H1 (cell line): ENCODE measurements at regions not wholly inside any gene's neighbourhood (a gene's known extent, or its start where the extent isn't known, plus 50 kb on each side); places are given as distances from the start of the nearest gene placed in this dataset.

ENCODE experiments used
- CTCF ChIA-PET: fragments of 300-600 bp; sonication (Branson Sonifier 250); formaldehyde crosslinking; loops from one replicate; lab custom pipeline; 2021; ENCODE audit not compliant: partially characterized antibody; lab: Charles Lee
- POLR2A ChIA-PET: fragments of 300-600 bp; sonication (Branson Sonifier 250); formaldehyde crosslinking; loops from one replicate; lab custom pipeline; 2021; ENCODE audit warnings: inconsistent platforms; ENCODE audit not compliant: partially characterized antibody; lab: Charles Lee
- DNase-seq, 2 experiments: peaks; one replicate each; pipeline versions ENCODE4 v3.0.0 to v3.0.0-alpha.2; 2010 to 2022; ENCODE audit warnings: low spot score in 2 of 2, low read depth in 1 of 2, mixed read lengths in 1 of 2
- FAIRE-seq: peaks from 2 replicates; lab custom pipeline; 2011; peaks lifted over from hg19 to GRCh38; lab: Jason Lieb, UNC
- H2AFZ ChIP-seq: 2 replicates; pipeline ENCODE4 v1.8.1; 2012; ENCODE audit warnings: low read length, inconsistent platforms
- H2AK5ac ChIP-seq: 2 replicates; pipeline ENCODE4 v1.6.1; 2013; ENCODE audit warnings: low read depth, low read length
- H2BK120ac ChIP-seq: replicated peaks from 2 replicates; pipeline ENCODE3; 2013; ENCODE audit warnings: low read depth, low read length, inconsistent platforms
- H2BK12ac ChIP-seq: 2 replicates; pipeline ENCODE4 v1.6.1; 2013; ENCODE audit warnings: low read depth, low read length
- H2BK15ac ChIP-seq: 2 replicates; pipeline ENCODE4 v1.6.1; 2013; ENCODE audit warnings: low read length
- H2BK20ac ChIP-seq: 2 replicates; pipeline ENCODE4 v1.6.1; 2013; ENCODE audit warnings: low read length
- H2BK5ac ChIP-seq: 2 replicates; pipeline ENCODE4 v1.6.1; 2013; ENCODE audit warnings: low read depth, low read length
- H3K14ac ChIP-seq: 2 replicates; pipeline ENCODE4 v1.6.1; 2013; ENCODE audit warnings: inconsistent platforms; ENCODE audit not compliant: insufficient read length
- H3K18ac ChIP-seq: 2 replicates; pipeline ENCODE4 v1.6.1; 2013; ENCODE audit warnings: low read length; ENCODE audit errors: extremely low read depth
- H3K23ac ChIP-seq: 2 replicates; pipeline ENCODE4 v1.6.1; 2013; ENCODE audit warnings: inconsistent platforms; ENCODE audit not compliant: insufficient read length
- H3K23me2 ChIP-seq: 2 replicates; pipeline ENCODE4 v1.6.1; 2013; ENCODE audit warnings: low read depth, low read length
- H3K27ac ChIP-seq: 2 replicates; pipeline ENCODE4 v1.6.1; 2011; ENCODE audit warnings: low read depth, low read length, inconsistent platforms
- H3K27me3 ChIP-seq, 4 experiments: replicated peaks in 1 of 4; 1 replicate in 1 of 4; 2 replicates in 3 of 4; pipeline versions ENCODE4 v1.6.1 to v1.8.1; 2011 to 2013; ENCODE audit warnings: low read length in 3 of 4, mild to moderate bottlenecking in 3 of 4, inconsistent platforms in 2 of 4, mixed read lengths in 2 of 4, moderate library complexity in 1 of 4; ENCODE audit not compliant: control insufficient read depth in 3 of 4, insufficient read depth in 3 of 4; ENCODE audit errors: extremely low read depth in 1 of 4
- H3K36me3 ChIP-seq, 4 experiments: 2 replicates each; pipeline versions ENCODE4 v1.6.1 to v1.8.1; 2011 to 2013; ENCODE audit warnings: mild to moderate bottlenecking in 4 of 4, low read length in 3 of 4, moderate library complexity in 2 of 4, control low read depth in 1 of 4, inconsistent platforms in 1 of 4; ENCODE audit not compliant: insufficient read depth in 4 of 4, control insufficient read depth in 2 of 4
- H3K4ac ChIP-seq: replicated peaks from 2 replicates; pipeline ENCODE3; 2013; ENCODE audit warnings: low read length, low read depth, mixed read lengths, inconsistent platforms; ENCODE audit not compliant: insufficient read length
- H3K4me1 ChIP-seq, 4 experiments: replicated peaks in 1 of 4; 1 replicate in 1 of 4; 2 replicates in 3 of 4; pipeline versions ENCODE4 v1.6.1 to v1.8.1; 2011 to 2013; ENCODE audit warnings: low read length in 3 of 4, inconsistent platforms in 2 of 4, mixed read lengths in 1 of 4; ENCODE audit not compliant: insufficient read depth in 4 of 4, control insufficient read depth in 3 of 4
- H3K4me2 ChIP-seq, 2 experiments: 2 replicates each; pipeline versions ENCODE4 v1.6.1 to v1.8.1; 2011 to 2013; ENCODE audit warnings: low read depth in 2 of 2, low read length in 2 of 2, control low read depth in 1 of 2, inconsistent platforms in 1 of 2, mild to moderate bottlenecking in 1 of 2; ENCODE audit not compliant: insufficient read depth in 1 of 2
- H3K4me3 ChIP-seq, 4 experiments: fragments of 200-600, 300-600 bp in 1 of 4; sonication (generic), shearing (Covaris generic), sonication (Bioruptor Twin) in 1 of 4; 2 replicates each; pipeline versions ENCODE4 v1.5.1 to v1.8.1; 2011 to 2016; ENCODE audit warnings: low read length in 4 of 4, low read depth in 3 of 4, control low read depth in 2 of 4, inconsistent platforms in 2 of 4, mild to moderate bottlenecking in 2 of 4, mixed read lengths in 1 of 4, moderate library complexity in 1 of 4; ENCODE audit not compliant: insufficient read depth in 2 of 4; ENCODE audit errors: extremely low read depth in 1 of 4
- H3K56ac ChIP-seq: replicated peaks from 2 replicates; pipeline ENCODE3; 2013; ENCODE audit warnings: low read depth, mild to moderate bottlenecking, mixed read lengths, low read length, inconsistent platforms; ENCODE audit not compliant: insufficient read length
- H3K79me1 ChIP-seq: 2 replicates; pipeline ENCODE4 v1.6.1; 2013; ENCODE audit warnings: low read depth, low read length, control low read depth
- H3K79me2 ChIP-seq, 2 experiments: 2 replicates each; pipeline versions ENCODE4 v1.6.1 to v1.8.1; 2012 to 2013; ENCODE audit warnings: low read length in 2 of 2, mild to moderate bottlenecking in 2 of 2, inconsistent platforms in 1 of 2; ENCODE audit not compliant: insufficient read depth in 2 of 2, control insufficient read depth in 1 of 2
- H3K9ac ChIP-seq, 4 experiments: replicated peaks in 1 of 4; 1 replicate in 1 of 4; 2 replicates in 3 of 4; pipeline versions ENCODE4 v1.6.1 to v1.8.1; 2011 to 2013; ENCODE audit warnings: low read depth in 3 of 4, low read length in 3 of 4, control low read depth in 2 of 4, mild to moderate bottlenecking in 2 of 4, moderate library complexity in 2 of 4, inconsistent platforms in 1 of 4; ENCODE audit errors: extremely low read depth in 1 of 4
- H3K9me3 ChIP-seq, 2 experiments: 2 replicates each; pipeline versions ENCODE4 v1.6.1 to v1.8.1; 2012 to 2013; ENCODE audit warnings: mild to moderate bottlenecking in 2 of 2, moderate library complexity in 2 of 2, control low read depth in 1 of 2, inconsistent platforms in 1 of 2, low read depth in 1 of 2, low read length in 1 of 2, mixed read lengths in 1 of 2; ENCODE audit not compliant: insufficient read depth in 2 of 2
- H4K20me1 ChIP-seq, 2 experiments: replicated peaks in 1 of 2; 2 replicates each; pipeline versions ENCODE3 to v1.8.1; 2011 to 2013; ENCODE audit warnings: inconsistent platforms in 2 of 2, low read length in 2 of 2, mild to moderate bottlenecking in 1 of 2; ENCODE audit not compliant: insufficient read depth in 2 of 2, control insufficient read depth in 1 of 2
- H4K5ac ChIP-seq: 2 replicates; pipeline ENCODE4 v1.6.1; 2013; ENCODE audit warnings: low read length, low read depth, mixed read lengths, inconsistent platforms; ENCODE audit not compliant: insufficient read length
- H4K8ac ChIP-seq: 2 replicates; pipeline ENCODE4 v1.8.0; 2013; ENCODE audit warnings: mild to moderate bottlenecking, moderate library complexity, low read length, inconsistent platforms; ENCODE audit not compliant: insufficient read depth; ENCODE audit errors: extremely low read depth
- H4K91ac ChIP-seq: replicated peaks from 2 replicates; pipeline ENCODE3; 2013; ENCODE audit warnings: low read length, mixed read lengths, inconsistent platforms; ENCODE audit not compliant: insufficient read length
- KDM4A ChIP-seq: IDR thresholded peaks from one replicate; pipeline ENCODE4 v1.7.1; 2012; ENCODE audit warnings: low read depth, mild to moderate bottlenecking, moderate library complexity, low read length, inconsistent platforms; ENCODE audit not compliant: severe bottlenecking
- RBBP5 ChIP-seq: IDR thresholded peaks from 2 replicates; pipeline ENCODE4 v1.7.1; 2012; ENCODE audit warnings: low read depth, mild to moderate bottlenecking, inconsistent platforms, low read length, moderate library complexity, borderline replicate concordance
- RNF2 ChIP-seq: fragments of 200-900, 300-1000 bp; sonication (generic); IDR thresholded peaks from 2 replicates; pipeline ENCODE4 v1.7.1; 2016; ENCODE audit warnings: borderline replicate concordance, low read depth, mild to moderate bottlenecking, antibody characterized with exemption, low read length; ENCODE audit not compliant: poor library complexity, severe bottlenecking; ENCODE audit errors: missing control alignments
- WGBS, 2 experiments: shearing (Covaris generic) in 1 of 2; methylation state at CpG; one replicate each; pipeline versions ENCODE4 v1.1.6 to v1.1.7; 2013 to 2015; ENCODE audit warnings: low lambda C conversion rate in 2 of 2, mixed read lengths in 2 of 2, inconsistent platforms in 1 of 2, low coverage in 1 of 2, missing lambda C conversion rate in 1 of 2; ENCODE audit not compliant: insufficient replicate concordance in 2 of 2, insufficient coverage in 1 of 2, insufficient read length in 1 of 2; ENCODE audit errors: extremely low coverage in 1 of 2, missing lambda C conversion rate in 1 of 2; 5-methylcytosine and 5-hydroxymethylcytosine counted together
- TF ChIP-seq, protein P1 (sequence below): IDR thresholded peaks from 2 replicates; pipeline ENCODE4 v1.6.1; 2012; ENCODE audit warnings: low read length, inconsistent platforms
- TF ChIP-seq, protein P2 (sequence below): IDR thresholded peaks from 2 replicates; pipeline ENCODE4 v1.6.1; 2011; ENCODE audit warnings: low read depth, mild to moderate bottlenecking, low read length; ENCODE audit not compliant: insufficient read depth
- TF ChIP-seq, protein P3 (sequence below): IDR thresholded peaks from 2 replicates; pipeline ENCODE4 v1.6.1; 2012; ENCODE audit warnings: inconsistent platforms

DNA sequence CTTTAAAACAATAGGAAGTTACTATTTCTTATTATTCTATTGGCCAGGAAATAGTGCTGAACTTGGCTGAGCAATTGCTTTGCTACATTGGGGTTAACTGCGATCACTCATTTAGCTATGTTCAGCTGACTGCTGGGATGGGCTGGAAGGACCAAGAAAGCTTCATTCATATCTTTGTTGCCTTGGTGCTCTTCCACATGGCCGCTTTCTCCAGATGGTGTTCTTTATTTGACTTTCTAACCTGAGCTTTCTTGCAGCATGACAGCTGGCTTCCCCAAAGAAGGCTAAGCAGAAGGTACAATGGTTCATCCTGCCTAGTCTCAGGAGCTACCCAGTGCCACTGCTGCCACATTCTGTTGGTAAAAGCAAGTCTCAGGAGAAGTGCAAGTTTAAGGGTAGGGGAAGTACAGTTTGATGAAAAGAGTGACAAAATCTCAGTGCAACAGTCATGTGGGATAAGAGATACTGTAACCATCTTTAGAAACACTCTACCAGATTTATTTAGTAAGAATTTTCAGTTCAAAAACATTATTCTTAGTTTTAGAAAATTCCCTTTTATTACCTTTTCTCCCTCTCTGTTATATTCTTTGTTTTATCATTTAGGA lies 180.6 kb upstream of the RBMS1 start:
- no peaks in the 10 kb centered on the region for H3K36me3 ChIP-seq
- no peak overlapping the region for H3K14ac ChIP-seq
- H2BK12ac ChIP-seq: no peak overlapping the region
- H3K4ac ChIP-seq: no peak overlapping the region
- H3K4me1 ChIP-seq: no peaks in the 10 kb centered on the region
- no peaks in the 10 kb centered on the region for H3K27me3 ChIP-seq
- no peak overlapping the region for H2BK5ac ChIP-seq
- ChIA-PET CTCF (interaction anchor here (0.6 to 1.7 kb wide), 3 partner anchors 72 to 1352 kb away, joined by 3 to 4 read pairs (median 3); no protein-coding TSS in a partner anchor), POLR2A (no interaction called here)
- H4K20me1 ChIP-seq: no peaks in the 10 kb centered on the region
- H4K5ac ChIP-seq: no peak overlapping the region
- H3K79me1 ChIP-seq: no peaks in the 10 kb centered on the region
- TF ChIP-seq, protein P1, sequence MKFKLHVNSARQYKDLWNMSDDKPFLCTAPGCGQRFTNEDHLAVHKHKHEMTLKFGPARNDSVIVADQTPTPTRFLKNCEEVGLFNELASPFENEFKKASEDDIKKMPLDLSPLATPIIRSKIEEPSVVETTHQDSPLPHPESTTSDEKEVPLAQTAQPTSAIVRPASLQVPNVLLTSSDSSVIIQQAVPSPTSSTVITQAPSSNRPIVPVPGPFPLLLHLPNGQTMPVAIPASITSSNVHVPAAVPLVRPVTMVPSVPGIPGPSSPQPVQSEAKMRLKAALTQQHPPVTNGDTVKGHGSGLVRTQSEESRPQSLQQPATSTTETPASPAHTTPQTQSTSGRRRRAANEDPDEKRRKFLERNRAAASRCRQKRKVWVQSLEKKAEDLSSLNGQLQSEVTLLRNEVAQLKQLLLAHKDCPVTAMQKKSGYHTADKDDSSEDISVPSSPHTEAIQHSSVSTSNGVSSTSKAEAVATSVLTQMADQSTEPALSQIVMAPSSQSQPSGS: no peak
- TF ChIP-seq, protein P2, sequence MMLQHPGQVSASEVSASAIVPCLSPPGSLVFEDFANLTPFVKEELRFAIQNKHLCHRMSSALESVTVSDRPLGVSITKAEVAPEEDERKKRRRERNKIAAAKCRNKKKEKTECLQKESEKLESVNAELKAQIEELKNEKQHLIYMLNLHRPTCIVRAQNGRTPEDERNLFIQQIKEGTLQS: no peak
- no peak for TF ChIP-seq RBBP5
- TF ChIP-seq, protein P3, sequence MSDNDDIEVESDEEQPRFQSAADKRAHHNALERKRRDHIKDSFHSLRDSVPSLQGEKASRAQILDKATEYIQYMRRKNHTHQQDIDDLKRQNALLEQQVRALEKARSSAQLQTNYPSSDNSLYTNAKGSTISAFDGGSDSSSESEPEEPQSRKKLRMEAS: no peak
- no peak for TF ChIP-seq RNF2
- TF ChIP-seq KDM4A: no peak
- peaks cover 0 to 3% of the 10 kb centered on the region in 2 experiments; a peak in 1 of 4 replicates for H3K9me3 ChIP-seq
- H2AK5ac ChIP-seq: no peak overlapping the region
- H3K27ac ChIP-seq: no peak overlapping the region
- H2AFZ ChIP-seq: no peak overlapping the region
- H3K4me3 ChIP-seq: no peak overlapping the region
- no peaks in the 10 kb centered on the region for H3K79me2 ChIP-seq
- FAIRE-seq (no peak), DNase-seq (no peak)
- H2BK15ac ChIP-seq: no peak overlapping the region
- no peak overlapping the region for H3K23ac ChIP-seq
- H3K56ac ChIP-seq: no peak overlapping the region
- H3K18ac ChIP-seq: no peak overlapping the region
- H2BK120ac ChIP-seq: no peak overlapping the region
- no peak overlapping the region for H4K8ac ChIP-seq
- H2BK20ac ChIP-seq: no peak overlapping the region
- no peak overlapping the region for H4K91ac ChIP-seq
- H3K9ac ChIP-seq: no peak overlapping the region
- 86% methylated on average over 2 of the region's 2 CpGs; no CpG with 5 or more reads in 1 of the 2 experiments for WGBS, 2 experiments
- H3K23me2 ChIP-seq: no peaks in the 10 kb centered on the region
- no peak overlapping the region for H3K4me2 ChIP-seq
